Left lung (tissue), 4 donors: ENCODE measurements at regions not wholly inside any gene's neighbourhood (a gene's known extent, or its start where the extent isn't known, plus 50 kb on each side); places are given as distances from the start of the nearest gene placed in this dataset.
"Not testable (repeated sequence)": the region's sequence is repeated elsewhere in the genome, so short reads cannot be mapped to it uniquely, and the experiment has no call there.

Source experiments
- ATAC-seq: fragments of 200-7000 bp; cut with Tn5 transposase; one replicate; pipeline ENCODE4 v1.9.1; 2020; ENCODE audit warnings: moderate library complexity
- DNase-seq, 4 donors: peaks; one replicate each; pipeline ENCODE4 v3.0.0-alpha.2; 2013 to 2020
- H3K27ac ChIP-seq, 2 donors: fragments of 200-600 bp; sonication (generic) in 1 of 2; one replicate each; pipeline versions ENCODE4 v1.5.0 to v1.8.0; 2020 to 2021
- H3K27me3 ChIP-seq, 2 donors: fragments of 200-600 bp; sonication (generic) in 1 of 2; one replicate each; pipeline versions ENCODE4 v1.5.0 to v1.8.0; 2020 to 2021
- H3K36me3 ChIP-seq, 2 donors: fragments of 200-600 bp; sonication (generic) in 1 of 2; one replicate each; pipeline versions ENCODE4 v1.5.0 to v1.8.0; 2020 to 2021
- H3K4me1 ChIP-seq, 2 donors: fragments of 200-600 bp; one replicate each; pipeline ENCODE4 v1.8.0; 2021
- H3K4me3 ChIP-seq, 2 donors: fragments of 200-600 bp; sonication (generic) in 1 of 2; one replicate each; pipeline versions ENCODE4 v1.5.0 to v1.8.0; 2020 to 2021; ENCODE audit warnings: mild to moderate bottlenecking in 1 of 2
- H3K9me3 ChIP-seq, 2 donors: fragments of 200-600 bp; sonication (generic) in 1 of 2; one replicate each; pipeline versions ENCODE4 v1.5.0 to v1.8.0; 2020 to 2021
- intact Hi-C, 2 donors: fragments of 100-400 bp; cut with DNase I; formaldehyde crosslinking; loops; one replicate each; pipeline versions ENCODE4 v1.11.2 to v1.14.2; 2022
- TF ChIP-seq, protein P1 (sequence below), 2 donors: fragments of 200-600 bp; sonication (generic) in 1 of 2; IDR thresholded peaks; one replicate each; pipeline versions ENCODE4 v1.5.0 to v1.8.0; 2021; ENCODE audit warnings: antibody characterized with exemption in 2 of 2
- donor health status: DM: no; HTN: yes; CAD: no.
- donor health status: DM: no; HTN: no; CAD: no.

GRCh38 chr11:42849362-42849761 is 462.4 kb upstream of the API5 start:
- ATAC-seq (no peak), DNase-seq (no peak)
- TF ChIP-seq, protein P1, sequence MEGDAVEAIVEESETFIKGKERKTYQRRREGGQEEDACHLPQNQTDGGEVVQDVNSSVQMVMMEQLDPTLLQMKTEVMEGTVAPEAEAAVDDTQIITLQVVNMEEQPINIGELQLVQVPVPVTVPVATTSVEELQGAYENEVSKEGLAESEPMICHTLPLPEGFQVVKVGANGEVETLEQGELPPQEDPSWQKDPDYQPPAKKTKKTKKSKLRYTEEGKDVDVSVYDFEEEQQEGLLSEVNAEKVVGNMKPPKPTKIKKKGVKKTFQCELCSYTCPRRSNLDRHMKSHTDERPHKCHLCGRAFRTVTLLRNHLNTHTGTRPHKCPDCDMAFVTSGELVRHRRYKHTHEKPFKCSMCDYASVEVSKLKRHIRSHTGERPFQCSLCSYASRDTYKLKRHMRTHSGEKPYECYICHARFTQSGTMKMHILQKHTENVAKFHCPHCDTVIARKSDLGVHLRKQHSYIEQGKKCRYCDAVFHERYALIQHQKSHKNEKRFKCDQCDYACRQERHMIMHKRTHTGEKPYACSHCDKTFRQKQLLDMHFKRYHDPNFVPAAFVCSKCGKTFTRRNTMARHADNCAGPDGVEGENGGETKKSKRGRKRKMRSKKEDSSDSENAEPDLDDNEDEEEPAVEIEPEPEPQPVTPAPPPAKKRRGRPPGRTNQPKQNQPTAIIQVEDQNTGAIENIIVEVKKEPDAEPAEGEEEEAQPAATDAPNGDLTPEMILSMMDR (IDR thresholded peaks at IDR 0.05), result no peak
- H3K27ac ChIP-seq, result no peak overlapping the region
- H3K27me3 ChIP-seq, result no peaks in the 10 kb centered on the region
- no peak overlapping the region for H3K4me3 ChIP-seq
- intact Hi-C loops, result no loop called here
- H3K9me3 ChIP-seq, result no peaks in the 10 kb centered on the region
- no peaks in the 10 kb centered on the region for H3K36me3 ChIP-seq
- H3K4me1 ChIP-seq, result no peaks in the 10 kb centered on the region

GRCh38 chr11:42857344-42857743 is 454.5 kb upstream of the API5 start:
- Histone ChIP-seq H3K9me3 (no peaks in the 10 kb centered on the region), H3K27ac (no peak overlapping the region), H3K4me3 (no peak overlapping the region), H3K36me3 (no peaks in the 10 kb centered on the region), H3K27me3 (no peaks in the 10 kb centered on the region), H3K4me1 (no peaks in the 10 kb centered on the region)
- TF ChIP-seq, protein P1 (IDR thresholded peaks at IDR 0.05), result no peak
- no peak for ATAC-seq
- DNase-seq, result no peak
- intact Hi-C loops, result no loop called here

DNA sequence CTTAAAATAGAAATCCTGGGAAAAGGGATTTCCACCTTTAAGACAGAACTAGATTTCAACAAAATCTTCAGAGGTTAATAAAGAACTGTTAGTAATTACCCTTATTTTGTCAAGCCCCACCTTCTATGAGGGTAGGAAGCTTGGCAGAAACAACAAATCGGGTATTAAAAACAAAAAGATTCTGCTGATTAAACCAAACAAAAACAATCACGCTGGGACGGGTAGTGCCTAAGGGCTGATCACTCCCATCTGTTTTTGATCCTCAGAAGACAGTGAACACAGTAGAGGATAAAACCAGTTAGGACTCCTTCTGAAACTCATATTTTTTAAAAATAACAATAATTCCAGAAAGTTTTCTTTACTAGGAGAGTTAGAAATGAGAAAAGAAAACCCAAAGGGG is 441.3 kb upstream of the API5 start:
- Histone ChIP-seq H3K9me3 (peaks cover 0 to 3% of the 10 kb centered on the region in 2 donors), H3K36me3 (no peaks in the 10 kb centered on the region), H3K4me3 (no peak overlapping the region), H3K27ac (no peak overlapping the region), H3K4me1 (no peaks in the 10 kb centered on the region), H3K27me3 (no peaks in the 10 kb centered on the region)
- intact Hi-C loops, result no loop called here
- DNase-seq, result no peak
- TF ChIP-seq, protein P1 (IDR thresholded peaks at IDR 0.05), result no peak
- no peak for ATAC-seq

DNA sequence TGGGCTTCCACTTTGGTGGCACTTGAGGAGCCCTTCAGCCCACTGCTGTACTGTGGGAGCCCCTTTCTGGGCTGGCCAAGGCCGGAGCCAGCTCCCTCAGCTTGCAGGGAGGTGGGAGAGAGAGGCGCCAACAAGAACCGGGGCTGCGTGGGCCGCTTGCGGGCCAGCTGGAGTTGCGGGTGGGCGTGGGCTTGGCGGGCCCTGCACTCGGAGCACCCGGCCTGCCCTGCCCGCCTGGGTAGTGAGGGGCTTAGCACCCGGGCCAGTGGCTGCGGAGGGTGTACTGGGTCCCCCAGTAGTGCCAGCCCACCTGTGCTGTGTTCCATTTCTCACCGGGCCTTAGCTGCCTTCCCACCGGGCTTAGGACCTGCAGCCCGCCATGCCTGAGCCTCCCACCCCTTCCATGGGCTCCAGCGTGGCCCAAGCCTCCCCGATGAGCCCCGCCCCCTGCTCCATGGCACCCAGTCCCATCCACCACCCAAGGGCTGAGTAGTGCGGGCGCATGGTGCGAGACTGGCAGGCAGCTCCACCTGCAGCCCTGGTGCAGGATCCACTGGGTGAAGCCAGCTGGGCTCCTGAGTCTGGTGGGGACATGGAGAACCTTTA is 437.9 kb upstream of the API5 start:
- H3K4me1 ChIP-seq, H3K36me3 ChIP-seq, ATAC-seq, H3K27me3 ChIP-seq, H3K4me3 ChIP-seq, intact Hi-C loops, H3K27ac ChIP-seq, H3K9me3 ChIP-seq: not testable (repeated sequence)
- DNase-seq, result peak in 1 of 4 donors; percentile 51

- ATAC-seq, H3K4me3 ChIP-seq, H3K27ac ChIP-seq, H3K36me3 ChIP-seq, H3K4me1 ChIP-seq, H3K27me3 ChIP-seq, intact Hi-C loops: not testable (repeated sequence)
- peak in 1 of 4 donors; percentile 61 for DNase-seq
- peaks cover 0 to 31% of the 10 kb centered on the region in 2 donors for H3K9me3 ChIP-seq
Measured at GRCh38 chr11:42881335-42881734, 430.5 kb upstream of the API5 start.

GRCh38 chr11:42890773-42891172 is 421.0 kb upstream of the API5 start:
- Histone ChIP-seq H3K4me3 (no peak overlapping the region), H3K36me3 (no peaks in the 10 kb centered on the region), H3K27ac (no peak overlapping the region), H3K27me3 (no peaks in the 10 kb centered on the region), H3K9me3 (no peaks in the 10 kb centered on the region), H3K4me1 (no peaks in the 10 kb centered on the region)
- ATAC-seq (no peak), DNase-seq (peak in 2 of 4 donors; percentile 0 to 1)
- TF ChIP-seq, protein P1 (IDR thresholded peaks at IDR 0.05), result no peak
- intact Hi-C loops, result no loop called here
